ENCODE measurements at regions not wholly inside any gene's neighbourhood (a gene's known extent, or its start where the extent isn't known, plus 50 kb on each side); places are given as distances from the start of the nearest gene placed in this dataset.

DNA sequence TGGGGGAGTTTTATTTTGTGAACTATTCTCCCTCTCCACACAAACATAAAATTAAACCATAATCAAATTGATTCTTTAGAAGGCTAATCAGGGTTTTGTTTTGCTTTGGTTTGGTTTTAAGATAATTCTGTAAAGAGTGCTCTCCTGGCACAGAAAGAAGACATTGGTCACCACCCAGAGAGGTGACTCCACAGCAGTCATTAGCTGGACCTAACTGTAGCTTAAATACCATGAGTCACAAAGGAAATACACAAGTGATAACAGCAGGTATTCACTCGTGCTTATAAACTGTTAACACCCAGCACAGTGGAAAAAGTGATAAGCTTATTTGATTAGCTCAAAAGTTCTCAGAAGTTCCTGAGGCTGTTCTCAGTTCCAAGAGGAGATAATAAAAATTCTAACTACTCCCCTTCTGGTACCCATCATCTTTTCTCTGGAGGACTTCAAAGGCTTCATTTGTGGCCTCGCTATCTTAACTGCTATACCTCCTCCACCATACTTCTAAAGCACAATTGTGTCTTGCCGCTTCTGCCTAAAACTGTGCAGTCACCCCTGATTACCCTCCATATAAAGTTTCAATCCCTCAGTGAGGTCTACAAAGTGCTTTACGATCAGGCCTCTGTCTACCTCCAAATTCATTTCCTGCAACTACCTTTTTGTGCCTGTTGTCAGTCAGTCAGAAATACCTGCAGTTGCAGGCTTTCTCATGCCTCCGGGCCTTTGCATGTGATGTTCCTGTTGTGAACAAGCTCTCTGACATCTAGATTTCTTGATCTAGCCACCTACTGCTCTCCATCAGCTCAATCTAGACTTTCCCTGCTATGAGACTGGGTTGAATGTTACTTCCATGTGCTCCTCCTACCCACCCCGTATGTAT is 201.1 kb downstream of the SAMD5 start:
- Mint-ChIP-seq H3K4me3 (no peak overlapping the region), H3K4me1 (no peaks in the 10 kb centered on the region), H3K36me3 (no peaks in the 10 kb centered on the region), H3K27me3 (peaks cover 0 to 11% (median 0%) of the 10 kb centered on the region in 5 donors), H3K9me3 (peaks cover 0 to 5% (median 0%) of the 10 kb centered on the region in 11 donors), H3K27ac (no peak overlapping the region)
- no peak overlapping the region for H3K4me3 ChIP-seq (ENCODE audit: low read length)
- ATAC-seq: no peak
- H3K36me3 ChIP-seq (ENCODE audit: control insufficient read depth in 2 of 3, insufficient read depth in 3 of 3, low read length in 3 of 3): no peaks in the 10 kb centered on the region
- no peaks in the 10 kb centered on the region for H3K9me3 ChIP-seq (ENCODE audit: control insufficient read depth in 2 of 3, low read length in 3 of 3)
- no peaks in the 10 kb centered on the region for H3K27me3 ChIP-seq (ENCODE audit: control insufficient read depth in 2 of 2, insufficient read depth in 2 of 2, low read length in 2 of 2)
- POLR2A ChIA-PET: no interaction called here
- CTCF ChIA-PET: no interaction called here
- intact Hi-C loops (cut with micrococcal nuclease): no loop called here
- no peak overlapping the region for H3K27ac ChIP-seq (ENCODE audit: low read depth, low read length)
- no peaks in the 10 kb centered on the region for H3K4me1 ChIP-seq (ENCODE audit: control insufficient read depth in 2 of 2, insufficient read depth in 2 of 2, low read length in 2 of 2)
- DNase-seq: no peak

DNA sequence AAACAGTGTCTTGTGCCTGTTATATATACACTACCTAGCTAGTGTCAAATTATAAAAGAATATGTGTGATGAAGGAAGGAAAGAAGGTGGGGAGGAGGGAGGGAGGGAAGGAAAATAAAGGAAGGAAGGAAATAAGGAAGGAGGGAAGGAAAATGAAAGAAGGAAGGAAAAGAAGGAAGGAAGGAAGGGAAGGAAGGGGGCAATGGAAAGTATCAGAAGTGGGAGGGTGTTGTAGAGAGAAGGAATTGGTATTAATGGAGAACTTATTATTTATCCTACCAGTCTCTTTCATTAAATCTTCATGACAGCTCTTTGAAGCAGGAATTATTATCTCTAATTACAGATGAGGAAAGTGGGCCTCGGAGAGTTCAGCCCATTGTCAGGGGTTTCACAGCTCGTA is 202.4 kb downstream of the SAMD5 start:
- POLR2A ChIA-PET: no interaction called here
- peaks cover 0 to 2% (median 0%) of the 10 kb centered on the region in 7 donors for H3K4me1 Mint-ChIP-seq

DNA sequence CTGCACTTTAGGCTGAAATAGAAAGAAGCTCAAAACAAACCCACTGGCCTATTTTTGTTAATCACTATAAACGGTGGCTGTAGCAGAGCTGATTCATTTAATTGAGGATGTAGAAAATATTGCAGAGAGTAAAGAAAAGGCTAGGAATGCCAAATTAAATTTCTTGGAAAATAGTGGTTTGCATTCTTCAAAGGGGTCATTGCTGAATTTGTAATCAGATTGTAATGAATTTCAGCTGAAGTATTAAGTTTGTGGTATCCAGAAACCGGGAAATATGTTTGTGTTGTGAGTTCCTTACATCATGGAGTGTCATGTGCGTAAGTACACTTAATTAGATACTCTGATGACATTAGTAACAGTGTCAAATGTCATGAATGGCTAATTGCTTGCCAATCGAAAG is 203.0 kb downstream of the SAMD5 start:
- H3K4me1 Mint-ChIP-seq: peaks cover 0 to 2% (median 0%) of the 10 kb centered on the region in 7 donors
- H3K4me1 ChIP-seq (ENCODE audit: control insufficient read depth in 2 of 2, insufficient read depth in 2 of 2, low read length in 2 of 2): no peaks in the 10 kb centered on the region
- H3K36me3 Mint-ChIP-seq: no peaks in the 10 kb centered on the region
- ATAC-seq: no peak
- peaks cover 0 to 11% (median 0%) of the 10 kb centered on the region in 5 donors for H3K27me3 Mint-ChIP-seq
- H3K27ac ChIP-seq (ENCODE audit: low read depth, low read length): no peak overlapping the region
- no peaks in the 10 kb centered on the region for H3K27me3 ChIP-seq (ENCODE audit: control insufficient read depth in 2 of 2, insufficient read depth in 2 of 2, low read length in 2 of 2)
- H3K9me3 Mint-ChIP-seq: peaks cover 0 to 5% (median 0%) of the 10 kb centered on the region in 11 donors
- intact Hi-C loops (cut with micrococcal nuclease): no loop called here
- H3K9me3 ChIP-seq (ENCODE audit: control insufficient read depth in 2 of 3, low read length in 3 of 3): no peaks in the 10 kb centered on the region
- CTCF ChIA-PET: no interaction called here
- POLR2A ChIA-PET: no interaction called here
- no peak overlapping the region for H3K4me3 ChIP-seq (ENCODE audit: low read length)
- H3K36me3 ChIP-seq (ENCODE audit: control insufficient read depth in 2 of 3, insufficient read depth in 3 of 3, low read length in 3 of 3): no peaks in the 10 kb centered on the region
- no peak overlapping the region for H3K4me3 Mint-ChIP-seq
- DNase-seq: no peak
- no peak overlapping the region for H3K27ac Mint-ChIP-seq

More for the DNA sequence above, 202.4 kb downstream of the SAMD5 start:
- no peaks in the 10 kb centered on the region for H3K36me3 Mint-ChIP-seq
- no peak overlapping the region for H3K4me3 Mint-ChIP-seq
- no peak overlapping the region for H3K4me3 ChIP-seq (ENCODE audit: low read length)
- DNase-seq: no peak
- no peaks in the 10 kb centered on the region for H3K36me3 ChIP-seq (ENCODE audit: control insufficient read depth in 2 of 3, insufficient read depth in 3 of 3, low read length in 3 of 3)
- no peaks in the 10 kb centered on the region for H3K4me1 ChIP-seq (ENCODE audit: control insufficient read depth in 2 of 2, insufficient read depth in 2 of 2, low read length in 2 of 2)
- no peaks in the 10 kb centered on the region for H3K9me3 ChIP-seq (ENCODE audit: control insufficient read depth in 2 of 3, low read length in 3 of 3)
- H3K27ac Mint-ChIP-seq: no peak overlapping the region
- CTCF ChIA-PET: no interaction called here
- H3K27me3 ChIP-seq (ENCODE audit: control insufficient read depth in 2 of 2, insufficient read depth in 2 of 2, low read length in 2 of 2): no peaks in the 10 kb centered on the region
- no peak for ATAC-seq
- peaks cover 0 to 5% (median 0%) of the 10 kb centered on the region in 11 donors for H3K9me3 Mint-ChIP-seq
- H3K27ac ChIP-seq (ENCODE audit: low read depth, low read length): no peak overlapping the region
- H3K27me3 Mint-ChIP-seq: peaks cover 0 to 11% (median 0%) of the 10 kb centered on the region in 5 donors
- intact Hi-C loops (cut with micrococcal nuclease): no loop called here

DNA sequence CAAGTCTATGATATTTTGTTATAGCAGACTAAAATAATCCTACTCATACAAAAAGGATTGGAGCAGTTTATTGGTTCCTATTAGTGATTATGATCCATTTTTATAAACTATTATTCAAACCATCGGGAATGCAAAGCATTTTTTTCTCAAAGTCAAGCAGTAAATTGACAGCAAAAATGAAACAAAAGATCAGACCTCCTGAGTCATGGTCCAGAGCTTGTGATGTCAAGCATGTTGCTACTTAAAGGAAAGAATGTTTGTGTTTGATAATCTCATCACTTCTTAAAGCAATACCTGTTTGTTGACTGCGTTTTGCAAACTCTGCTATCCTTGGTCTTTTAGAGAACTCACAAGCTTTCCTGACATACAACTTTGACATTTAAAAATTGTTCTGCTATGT is 204.4 kb downstream of the SAMD5 start:
- no peak overlapping the region for H3K27ac Mint-ChIP-seq

DNA sequence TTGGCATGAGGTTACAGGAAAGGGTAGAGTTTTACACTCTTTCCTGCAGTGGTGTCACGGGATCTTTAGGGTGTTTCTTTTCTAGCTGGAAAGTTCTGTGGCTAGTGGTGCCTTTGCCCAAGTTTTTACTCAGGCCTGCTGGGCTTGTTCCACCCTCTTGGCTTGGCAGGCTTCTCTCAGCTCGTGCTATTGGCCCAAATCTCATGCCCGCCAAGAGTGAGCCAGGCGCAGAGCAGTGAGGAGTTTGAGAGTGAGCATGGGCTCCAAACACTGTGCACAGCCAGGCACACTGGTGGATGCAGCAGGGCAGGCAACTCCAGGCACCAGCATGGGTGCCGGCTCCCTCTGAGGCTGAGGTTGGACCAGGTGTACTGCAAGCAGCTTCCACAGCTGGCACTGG is 206.5 kb downstream of the SAMD5 start:
- CTCF ChIA-PET: no interaction called here
- intact Hi-C loops (cut with micrococcal nuclease): no loop called here
- H3K4me1 ChIP-seq (ENCODE audit: control insufficient read depth in 2 of 2, insufficient read depth in 2 of 2, low read length in 2 of 2): no peaks in the 10 kb centered on the region
- Mint-ChIP-seq H3K4me3 (no peak overlapping the region), H3K36me3 (no peaks in the 10 kb centered on the region), H3K27me3 (peaks cover 0 to 11% (median 0%) of the 10 kb centered on the region in 5 donors), H3K9me3 (peaks cover 0 to 15% (median 0%) of the 10 kb centered on the region in 11 donors), H3K4me1 (peaks cover 0 to 2% (median 0%) of the 10 kb centered on the region in 7 donors), H3K27ac (no peak overlapping the region)
- POLR2A ChIA-PET: no interaction called here
- no peaks in the 10 kb centered on the region for H3K9me3 ChIP-seq (ENCODE audit: control insufficient read depth in 2 of 3, low read length in 3 of 3)
- no peaks in the 10 kb centered on the region for H3K36me3 ChIP-seq (ENCODE audit: control insufficient read depth in 2 of 3, insufficient read depth in 3 of 3, low read length in 3 of 3)
- ATAC-seq (no peak), DNase-seq (no peak)
- no peak overlapping the region for H3K27ac ChIP-seq (ENCODE audit: low read depth, low read length)
- no peak overlapping the region for H3K4me3 ChIP-seq (ENCODE audit: low read length)
- no peaks in the 10 kb centered on the region for H3K27me3 ChIP-seq (ENCODE audit: control insufficient read depth in 2 of 2, insufficient read depth in 2 of 2, low read length in 2 of 2)

More for the DNA sequence above, 204.4 kb downstream of the SAMD5 start:
- peaks cover 0 to 11% (median 0%) of the 10 kb centered on the region in 11 donors for H3K9me3 Mint-ChIP-seq
- peaks cover 0 to 2% (median 0%) of the 10 kb centered on the region in 7 donors for H3K4me1 Mint-ChIP-seq
- DNase-seq: no peak
- intact Hi-C loops (cut with micrococcal nuclease): no loop called here
- Histone ChIP-seq H3K27ac (ENCODE audit: low read depth, low read length) (no peak overlapping the region), H3K4me1 (ENCODE audit: control insufficient read depth in 2 of 2, insufficient read depth in 2 of 2, low read length in 2 of 2) (no peaks in the 10 kb centered on the region), H3K27me3 (ENCODE audit: control insufficient read depth in 2 of 2, insufficient read depth in 2 of 2, low read length in 2 of 2) (no peaks in the 10 kb centered on the region), H3K9me3 (ENCODE audit: control insufficient read depth in 2 of 3, low read length in 3 of 3) (no peaks in the 10 kb centered on the region), H3K36me3 (ENCODE audit: control insufficient read depth in 2 of 3, insufficient read depth in 3 of 3, low read length in 3 of 3) (no peaks in the 10 kb centered on the region), H3K4me3 (ENCODE audit: low read length) (no peak overlapping the region)
- no peak for ATAC-seq
- H3K4me3 Mint-ChIP-seq: no peak overlapping the region
- ChIA-PET CTCF (no interaction called here), POLR2A (no interaction called here)
- H3K36me3 Mint-ChIP-seq: no peaks in the 10 kb centered on the region
- peaks cover 0 to 11% (median 0%) of the 10 kb centered on the region in 5 donors for H3K27me3 Mint-ChIP-seq

DNA sequence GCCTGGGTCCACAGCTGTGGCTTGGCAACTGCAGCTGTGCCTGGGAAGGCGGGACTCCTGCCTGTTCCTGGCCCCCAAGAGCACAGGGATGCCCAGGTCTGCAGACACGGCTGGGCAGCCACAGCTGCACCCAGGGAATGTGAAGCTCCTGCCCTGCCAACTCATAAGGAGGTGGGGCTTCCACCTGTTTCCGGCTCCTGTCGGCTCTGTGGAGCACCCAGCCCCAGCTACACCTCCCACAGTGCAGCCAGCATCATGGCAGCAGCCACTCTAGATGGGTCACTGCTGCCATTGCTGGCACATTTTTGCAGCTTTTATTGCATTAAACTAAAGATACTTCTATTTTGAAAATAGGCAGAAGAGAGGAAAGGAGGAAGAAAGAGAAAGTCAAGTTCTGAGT is 207.9 kb downstream of the SAMD5 start:
- Mint-ChIP-seq H3K4me3 (no peak overlapping the region), H3K36me3 (no peaks in the 10 kb centered on the region), H3K4me1 (peaks cover 0 to 2% (median 0%) of the 10 kb centered on the region in 7 donors), H3K27me3 (no peaks in the 10 kb centered on the region), H3K9me3 (peaks cover 0 to 16% (median 0%) of the 10 kb centered on the region in 11 donors), H3K27ac (no peak overlapping the region)
- Histone ChIP-seq H3K27ac (ENCODE audit: low read depth, low read length) (no peak overlapping the region), H3K9me3 (ENCODE audit: control insufficient read depth in 2 of 3, low read length in 3 of 3) (no peaks in the 10 kb centered on the region), H3K27me3 (ENCODE audit: control insufficient read depth in 2 of 2, insufficient read depth in 2 of 2, low read length in 2 of 2) (no peaks in the 10 kb centered on the region), H3K4me3 (ENCODE audit: low read length) (no peak overlapping the region), H3K4me1 (ENCODE audit: control insufficient read depth in 2 of 2, insufficient read depth in 2 of 2, low read length in 2 of 2) (no peaks in the 10 kb centered on the region), H3K36me3 (ENCODE audit: control insufficient read depth in 2 of 3, insufficient read depth in 3 of 3, low read length in 3 of 3) (no peaks in the 10 kb centered on the region)
- CTCF ChIA-PET: no interaction called here
- ATAC-seq (no peak), DNase-seq (no peak)
- intact Hi-C loops (cut with micrococcal nuclease): no loop called here
- POLR2A ChIA-PET: no interaction called here

DNA sequence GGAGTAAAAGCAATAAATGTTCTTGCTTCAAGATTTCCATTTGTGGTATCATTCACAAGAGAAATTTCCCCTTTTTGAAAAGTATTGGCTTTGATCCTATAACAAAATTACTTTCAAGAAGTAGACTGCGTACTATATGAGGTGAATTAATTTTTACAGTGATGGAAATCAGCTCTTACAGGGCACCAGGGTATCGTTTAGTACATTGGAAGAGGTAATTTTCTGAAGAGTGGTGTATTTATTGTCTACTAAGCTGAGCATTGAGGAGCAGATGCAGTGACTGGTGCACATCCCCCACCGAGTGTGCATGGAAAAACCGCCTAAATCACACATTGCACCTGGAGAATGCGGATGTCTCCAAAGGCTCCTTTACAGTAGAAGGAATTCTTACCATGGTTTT is 209.5 kb downstream of the SAMD5 start:
- no peaks in the 10 kb centered on the region for H3K27me3 Mint-ChIP-seq
- Histone ChIP-seq H3K9me3 (ENCODE audit: control insufficient read depth in 2 of 3, low read length in 3 of 3) (no peaks in the 10 kb centered on the region), H3K36me3 (ENCODE audit: control insufficient read depth in 2 of 3, insufficient read depth in 3 of 3, low read length in 3 of 3) (no peaks in the 10 kb centered on the region), H3K4me3 (ENCODE audit: low read length) (no peak overlapping the region), H3K27me3 (ENCODE audit: control insufficient read depth in 2 of 2, insufficient read depth in 2 of 2, low read length in 2 of 2) (no peaks in the 10 kb centered on the region), H3K27ac (ENCODE audit: low read depth, low read length) (no peak overlapping the region), H3K4me1 (ENCODE audit: control insufficient read depth in 2 of 2, insufficient read depth in 2 of 2, low read length in 2 of 2) (no peaks in the 10 kb centered on the region)
- peaks cover 0 to 2% (median 0%) of the 10 kb centered on the region in 7 donors for H3K4me1 Mint-ChIP-seq
- intact Hi-C loops (cut with micrococcal nuclease): no loop called here
- ChIA-PET CTCF (no interaction called here), POLR2A (no interaction called here)
- no peak overlapping the region for H3K4me3 Mint-ChIP-seq
- DNase-seq: no peak
- peaks cover 0 to 21% (median 7%) of the 10 kb centered on the region in 11 donors for H3K9me3 Mint-ChIP-seq
- H3K36me3 Mint-ChIP-seq: peaks cover 0 to 3% (median 0%) of the 10 kb centered on the region in 5 donors
- no peak overlapping the region for H3K27ac Mint-ChIP-seq
- no peak for ATAC-seq

Measured in naive thymus-derived CD4-positive, alpha-beta T cell (primary cell).